ENCODE measurements at regions not wholly inside any gene's neighbourhood (a gene's known extent, or its start where the extent isn't known, plus 50 kb on each side); places are given as distances from the start of the nearest gene placed in this dataset.
"Not testable (repeated sequence)": the region's sequence is repeated elsewhere in the genome, so short reads cannot be mapped to it uniquely, and the experiment has no call there.

GRCh38 chr18:40120796-40121391 lies 1834.1 kb upstream of the PIK3C3 start:
- Histone ChIP-seq H3K23ac (ENCODE audit: low read depth, low read length, poor library complexity) (no peak overlapping the region), H3K4me3 (ENCODE audit: low read length in 2 of 2) (no peak overlapping the region), H4K8ac (ENCODE audit: low read depth, low read length) (no peak overlapping the region), H2AK5ac (ENCODE audit: low read depth, low read length) (no peak overlapping the region), H3K4me2 (ENCODE audit: insufficient read depth, low read length, poor library complexity, severe bottlenecking) (no peak overlapping the region), H3K9me3 (replicated peaks in 1 of 2; ENCODE audit: control insufficient read depth in 2 of 2, insufficient read depth in 1 of 2, low read depth in 1 of 2, low read length in 2 of 2) (peaks cover 0 to 6% of the 10 kb centered on the region in 2 donors), H3K4me1 (ENCODE audit: control insufficient read depth in 2 of 2, insufficient read depth in 1 of 2, low read depth in 1 of 2, low read length in 2 of 2) (peaks cover 0 to 3% of the 10 kb centered on the region in 2 donors), H2BK120ac (ENCODE audit: low read depth, low read length) (no peak overlapping the region), H2BK5ac (ENCODE audit: low read length) (no peak overlapping the region), H3K27me3 (ENCODE audit: control insufficient read depth in 3 of 3, insufficient read depth in 3 of 3, low read depth in 1 of 3, low read length in 3 of 3) (no peaks in the 10 kb centered on the region), H2AFZ (ENCODE audit: low read length) (peak overlapping the region; percentile 22), H4K91ac (ENCODE audit: low read depth, low read length, poor library complexity) (no peak overlapping the region), H3K36me3 (replicated peaks in 1 of 2; ENCODE audit: control insufficient read depth in 2 of 2, insufficient read depth in 2 of 2, low read length in 2 of 2) (no peaks in the 10 kb centered on the region), H3K14ac (ENCODE audit: low read length) (no peak overlapping the region), H2BK15ac (ENCODE audit: low read length) (no peak overlapping the region), H3K18ac (ENCODE audit: low read length) (no peak overlapping the region), H3K4ac (ENCODE audit: low read length) (no peak overlapping the region), H2BK12ac (ENCODE audit: low read length) (no peak overlapping the region), H3K79me1 (ENCODE audit: low read depth, low read length) (no peaks in the 10 kb centered on the region), H3K27ac (replicated peaks; ENCODE audit: low read length) (no peak overlapping the region), H3K9ac (ENCODE audit: low read depth, low read length, poor library complexity) (no peak overlapping the region)
- no CpG with 5 or more reads among the region's 2 CpGs for WGBS, 2 donors (ENCODE audit: extremely low coverage in 2 of 2, insufficient read length in 2 of 2, insufficient replicate concordance in 1 of 2)
- DNase-seq (ENCODE audit: low spot score), result no peak

GRCh38 chr18:40120356-40120755 lies 1834.7 kb upstream of the PIK3C3 start:
- WGBS, 2 donors (ENCODE audit: extremely low coverage in 2 of 2, insufficient read length in 2 of 2, insufficient replicate concordance in 1 of 2), result no CpG with 5 or more reads among the region's 1 CpG
- Histone ChIP-seq H3K36me3 (replicated peaks in 1 of 2; ENCODE audit: control insufficient read depth in 2 of 2, insufficient read depth in 2 of 2, low read length in 2 of 2) (no peaks in the 10 kb centered on the region), H3K18ac (ENCODE audit: low read length) (no peak overlapping the region), H2AK5ac (ENCODE audit: low read depth, low read length) (no peak overlapping the region), H2BK15ac (ENCODE audit: low read length) (no peak overlapping the region), H2BK5ac (ENCODE audit: low read length) (no peak overlapping the region), H3K4ac (ENCODE audit: low read length) (no peak overlapping the region), H3K23ac (ENCODE audit: low read depth, low read length, poor library complexity) (no peak overlapping the region), H3K27ac (replicated peaks; ENCODE audit: low read length) (no peak overlapping the region), H3K27me3 (ENCODE audit: control insufficient read depth in 3 of 3, insufficient read depth in 3 of 3, low read depth in 1 of 3, low read length in 3 of 3) (no peaks in the 10 kb centered on the region), H2BK12ac (ENCODE audit: low read length) (no peak overlapping the region), H4K8ac (ENCODE audit: low read depth, low read length) (no peak overlapping the region), H3K4me1 (ENCODE audit: control insufficient read depth in 2 of 2, insufficient read depth in 1 of 2, low read depth in 1 of 2, low read length in 2 of 2) (peaks cover 0 to 3% of the 10 kb centered on the region in 2 donors), H3K9me3 (replicated peaks in 1 of 2; ENCODE audit: control insufficient read depth in 2 of 2, insufficient read depth in 1 of 2, low read depth in 1 of 2, low read length in 2 of 2) (peaks cover 0 to 6% of the 10 kb centered on the region in 2 donors), H2BK120ac (ENCODE audit: low read depth, low read length) (no peak overlapping the region), H3K4me2 (ENCODE audit: insufficient read depth, low read length, poor library complexity, severe bottlenecking) (no peak overlapping the region), H3K4me3 (ENCODE audit: low read length in 2 of 2) (no peak overlapping the region), H2AFZ (ENCODE audit: low read length) (no peak overlapping the region), H3K9ac (ENCODE audit: low read depth, low read length, poor library complexity) (no peak overlapping the region), H3K14ac (ENCODE audit: low read length) (no peak overlapping the region), H3K79me1 (ENCODE audit: low read depth, low read length) (no peaks in the 10 kb centered on the region), H4K91ac (ENCODE audit: low read depth, low read length, poor library complexity) (no peak overlapping the region)
- DNase-seq (ENCODE audit: low spot score), result no peak

- WGBS, 2 donors (ENCODE audit: extremely low coverage in 2 of 2, insufficient read length in 2 of 2, insufficient replicate concordance in 1 of 2), result no CpG with 5 or more reads among the region's 10 CpGs
These were observed 1835.5 kb upstream of the PIK3C3 start for GRCh38 chr18:40119581-40119980.

GRCh38 chr18:40110455-40110854 lies 1844.6 kb upstream of the PIK3C3 start:
- Histone ChIP-seq H3K9me3 (replicated peaks in 1 of 2; ENCODE audit: control insufficient read depth in 2 of 2, insufficient read depth in 1 of 2, low read depth in 1 of 2, low read length in 2 of 2) (no peaks in the 10 kb centered on the region), H2BK15ac (ENCODE audit: low read length) (no peak overlapping the region), H2AK5ac (ENCODE audit: low read depth, low read length) (no peak overlapping the region), H3K4ac (ENCODE audit: low read length) (no peak overlapping the region), H2AFZ (ENCODE audit: low read length) (no peak overlapping the region), H3K9ac (ENCODE audit: low read depth, low read length, poor library complexity) (no peak overlapping the region), H2BK5ac (ENCODE audit: low read length) (no peak overlapping the region), H2BK12ac (ENCODE audit: low read length) (no peak overlapping the region), H2BK120ac (ENCODE audit: low read depth, low read length) (no peak overlapping the region), H3K4me1 (ENCODE audit: control insufficient read depth in 2 of 2, insufficient read depth in 1 of 2, low read depth in 1 of 2, low read length in 2 of 2) (peaks cover 2 to 3% of the 10 kb centered on the region in 2 donors), H3K23ac (ENCODE audit: low read depth, low read length, poor library complexity) (no peak overlapping the region), H3K4me3 (ENCODE audit: low read length in 2 of 2) (no peak overlapping the region), H3K14ac (ENCODE audit: low read length) (no peak overlapping the region), H3K4me2 (ENCODE audit: insufficient read depth, low read length, poor library complexity, severe bottlenecking) (no peak overlapping the region), H4K91ac (ENCODE audit: low read depth, low read length, poor library complexity) (no peak overlapping the region), H4K8ac (ENCODE audit: low read depth, low read length) (no peak overlapping the region), H3K18ac (ENCODE audit: low read length) (no peak overlapping the region), H3K27me3 (ENCODE audit: control insufficient read depth in 3 of 3, insufficient read depth in 3 of 3, low read depth in 1 of 3, low read length in 3 of 3) (no peaks in the 10 kb centered on the region), H3K36me3 (replicated peaks in 1 of 2; ENCODE audit: control insufficient read depth in 2 of 2, insufficient read depth in 2 of 2, low read length in 2 of 2) (no peaks in the 10 kb centered on the region), H3K27ac (replicated peaks; ENCODE audit: low read length) (no peak overlapping the region), H3K79me1 (ENCODE audit: low read depth, low read length) (no peaks in the 10 kb centered on the region)
- no peak for DNase-seq (ENCODE audit: low spot score)
- WGBS, 2 donors (ENCODE audit: extremely low coverage in 2 of 2, insufficient read length in 2 of 2, insufficient replicate concordance in 1 of 2), result no CpG with 5 or more reads among the region's 3 CpGs

More at GRCh38 chr18:40119581-40119980, 1835.5 kb upstream of the PIK3C3 start:
- H2BK15ac ChIP-seq (ENCODE audit: low read length); H4K91ac ChIP-seq (ENCODE audit: low read depth, low read length, poor library complexity); H3K4me1 ChIP-seq (ENCODE audit: control insufficient read depth in 2 of 2, insufficient read depth in 1 of 2, low read depth in 1 of 2, low read length in 2 of 2); H2AFZ ChIP-seq (ENCODE audit: low read length); H3K4ac ChIP-seq (ENCODE audit: low read length); H3K27ac ChIP-seq (replicated peaks; ENCODE audit: low read length); H3K9me3 ChIP-seq (replicated peaks in 1 of 2; ENCODE audit: control insufficient read depth in 2 of 2, insufficient read depth in 1 of 2, low read depth in 1 of 2, low read length in 2 of 2); H3K27me3 ChIP-seq (ENCODE audit: control insufficient read depth in 3 of 3, insufficient read depth in 3 of 3, low read depth in 1 of 3, low read length in 3 of 3); H2BK120ac ChIP-seq (ENCODE audit: low read depth, low read length); H2BK12ac ChIP-seq (ENCODE audit: low read length); H3K9ac ChIP-seq (ENCODE audit: low read depth, low read length, poor library complexity); H3K23ac ChIP-seq (ENCODE audit: low read depth, low read length, poor library complexity); H3K18ac ChIP-seq (ENCODE audit: low read length); H3K79me1 ChIP-seq (ENCODE audit: low read depth, low read length); H2BK5ac ChIP-seq (ENCODE audit: low read length); H3K4me3 ChIP-seq (ENCODE audit: low read length in 2 of 2); H3K14ac ChIP-seq (ENCODE audit: low read length); H3K4me2 ChIP-seq (ENCODE audit: insufficient read depth, low read length, poor library complexity, severe bottlenecking); H3K36me3 ChIP-seq (replicated peaks in 1 of 2; ENCODE audit: control insufficient read depth in 2 of 2, insufficient read depth in 2 of 2, low read length in 2 of 2); H4K8ac ChIP-seq (ENCODE audit: low read depth, low read length); H2AK5ac ChIP-seq (ENCODE audit: low read depth, low read length); DNase-seq (ENCODE audit: low spot score): not testable (repeated sequence)

Measured in neuronal stem cell (in vitro differentiated cells).